Pancreas (tissue), 10 donors: ENCODE measurements at regions not wholly inside any gene's neighbourhood (a gene's known extent, or its start where the extent isn't known, plus 50 kb on each side); places are given as distances from the start of the nearest gene placed in this dataset.

Experiments used
- ATAC-seq, 4 donors: fragments of 200-7000 bp; cut with Tn5 transposase; one replicate each; pipeline versions ENCODE4 v1.8.0 to v1.9.1; 2020; ENCODE audit warnings: mild to moderate bottlenecking in 4 of 4, moderate library complexity in 4 of 4
- DNase-seq, 6 donors: peaks; one replicate each; pipeline ENCODE4 v3.0.0-alpha.2; 2020
- FAIRE-seq: peaks from 2 replicates; lab custom pipeline; 2012; peaks lifted over from hg19 to GRCh38; lab: Jason Lieb, UNC
- H3K27ac ChIP-seq, 4 donors: fragments of 200-600 bp; sonication (generic); 1 replicate in 3 of 4; 2 replicates in 1 of 4; pipeline versions ENCODE4 v1.5.0 to v1.8.0; 2020
- H3K27me3 ChIP-seq, 4 donors: fragments of 200-600 bp; one replicate each; pipeline ENCODE4 v1.8.0; 2021
- H3K36me3 ChIP-seq, 3 donors: fragments of 200-600 bp; sonication (generic) in 1 of 3; one replicate each; pipeline versions ENCODE4 v1.5.0 to v1.8.0; 2020 to 2021
- H3K4me1 ChIP-seq, 3 donors: fragments of 200-600 bp; one replicate each; pipeline ENCODE4 v1.8.0; 2021
- H3K4me3 ChIP-seq, 4 donors: fragments of 200-600 bp; sonication (generic) in 2 of 4; one replicate each; pipeline versions ENCODE4 v1.5.0 to v1.8.0; 2020 to 2021
- H3K9me3 ChIP-seq, 4 donors: fragments of 200-600 bp; one replicate each; pipeline ENCODE4 v1.8.0; 2021
- WGBS, 2 donors: extraction: QIAGEN DNeasy Blood & Tissue Kit; methylation state at CpG; one replicate each; pipeline ENCODE4 v1.1.7; 2013; 5-methylcytosine and 5-hydroxymethylcytosine counted together
- intact Hi-C, 3 donors: fragments of 100-400 bp; cut with DNase I; formaldehyde crosslinking; loops; one replicate each; pipeline versions ENCODE4 v1.11.1 to v1.14.2; 2022
- TF ChIP-seq, protein P1 (sequence below), 4 donors: fragments of 200-600 bp; sonication (generic) in 3 of 4; IDR thresholded peaks; one replicate each; pipeline versions ENCODE4 v1.5.0 to v1.8.0; 2021; ENCODE audit warnings: antibody characterized with exemption in 4 of 4
- donor health status: healthy with polysubstance abuse.
- donor health status: DM: no; HTN: no; CAD: no; lungs with moderate emphysema.
- donor health status: DM: no; HTN: no; CAD: no.
- donor health status: control.
- donor health status: control.
- donor health status: Bipolar disorder and iron deficiency.
- donor health status: DM: yes; HTN: yes; CAD: no.
- donor health status: DM: no; HTN: no; CAD: no.
- donor health status: DM: no; HTN: no; CAD: no.
- donor health status: DM: yes; HTN: yes; CAD: no.

DNA sequence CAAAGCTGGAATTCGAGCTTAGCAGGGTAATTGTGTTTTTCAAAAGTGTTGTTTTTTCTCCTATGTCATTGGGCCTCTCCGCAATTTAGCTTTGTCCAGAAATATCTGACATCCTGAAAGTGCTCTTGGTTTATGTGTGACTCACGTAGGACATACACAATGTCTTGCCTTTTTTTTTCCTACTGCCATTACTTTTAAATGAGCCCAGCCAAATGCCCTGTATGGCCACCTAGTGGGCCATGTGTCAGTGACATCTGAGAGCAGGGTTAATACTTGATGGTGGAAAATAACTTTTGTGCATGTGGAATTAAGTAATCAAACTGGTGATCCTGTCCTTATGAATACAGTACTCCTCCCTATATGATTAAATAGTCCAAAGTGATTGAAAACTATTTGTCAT, 1411.1 kb upstream of the TENM3 start:
- Histone ChIP-seq H3K4me1 (no peaks in the 10 kb centered on the region), H3K27ac (no peak overlapping the region), H3K36me3 (no peaks in the 10 kb centered on the region), H3K27me3 (no peaks in the 10 kb centered on the region), H3K9me3 (no peaks in the 10 kb centered on the region), H3K4me3 (no peak overlapping the region)
- FAIRE-seq (no peak), ATAC-seq (no peak), DNase-seq (no peak)
- intact Hi-C loops: no loop called here
- TF ChIP-seq, protein P1, sequence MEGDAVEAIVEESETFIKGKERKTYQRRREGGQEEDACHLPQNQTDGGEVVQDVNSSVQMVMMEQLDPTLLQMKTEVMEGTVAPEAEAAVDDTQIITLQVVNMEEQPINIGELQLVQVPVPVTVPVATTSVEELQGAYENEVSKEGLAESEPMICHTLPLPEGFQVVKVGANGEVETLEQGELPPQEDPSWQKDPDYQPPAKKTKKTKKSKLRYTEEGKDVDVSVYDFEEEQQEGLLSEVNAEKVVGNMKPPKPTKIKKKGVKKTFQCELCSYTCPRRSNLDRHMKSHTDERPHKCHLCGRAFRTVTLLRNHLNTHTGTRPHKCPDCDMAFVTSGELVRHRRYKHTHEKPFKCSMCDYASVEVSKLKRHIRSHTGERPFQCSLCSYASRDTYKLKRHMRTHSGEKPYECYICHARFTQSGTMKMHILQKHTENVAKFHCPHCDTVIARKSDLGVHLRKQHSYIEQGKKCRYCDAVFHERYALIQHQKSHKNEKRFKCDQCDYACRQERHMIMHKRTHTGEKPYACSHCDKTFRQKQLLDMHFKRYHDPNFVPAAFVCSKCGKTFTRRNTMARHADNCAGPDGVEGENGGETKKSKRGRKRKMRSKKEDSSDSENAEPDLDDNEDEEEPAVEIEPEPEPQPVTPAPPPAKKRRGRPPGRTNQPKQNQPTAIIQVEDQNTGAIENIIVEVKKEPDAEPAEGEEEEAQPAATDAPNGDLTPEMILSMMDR (IDR thresholded peaks at IDR 0.05): no peak
- 29 to 46% methylated on average over 3 of the region's 3 CpGs for WGBS, 2 donors

GRCh38 chr4:180840142-180840541, 1403.1 kb upstream of the TENM3 start:
- no peak overlapping the region for H3K27ac ChIP-seq
- TF ChIP-seq, protein P1 (IDR thresholded peaks at IDR 0.05): no peak
- ATAC-seq (no peak), FAIRE-seq (no peak), DNase-seq (no peak)
- H3K36me3 ChIP-seq: no peaks in the 10 kb centered on the region
- intact Hi-C loops: no loop called here
- H3K4me1 ChIP-seq: no peaks in the 10 kb centered on the region
- no peak overlapping the region for H3K4me3 ChIP-seq
- WGBS, 2 donors: 50 to 62% methylated on average over 7 of the region's 7 CpGs
- no peaks in the 10 kb centered on the region for H3K27me3 ChIP-seq
- no peaks in the 10 kb centered on the region for H3K9me3 ChIP-seq

DNA sequence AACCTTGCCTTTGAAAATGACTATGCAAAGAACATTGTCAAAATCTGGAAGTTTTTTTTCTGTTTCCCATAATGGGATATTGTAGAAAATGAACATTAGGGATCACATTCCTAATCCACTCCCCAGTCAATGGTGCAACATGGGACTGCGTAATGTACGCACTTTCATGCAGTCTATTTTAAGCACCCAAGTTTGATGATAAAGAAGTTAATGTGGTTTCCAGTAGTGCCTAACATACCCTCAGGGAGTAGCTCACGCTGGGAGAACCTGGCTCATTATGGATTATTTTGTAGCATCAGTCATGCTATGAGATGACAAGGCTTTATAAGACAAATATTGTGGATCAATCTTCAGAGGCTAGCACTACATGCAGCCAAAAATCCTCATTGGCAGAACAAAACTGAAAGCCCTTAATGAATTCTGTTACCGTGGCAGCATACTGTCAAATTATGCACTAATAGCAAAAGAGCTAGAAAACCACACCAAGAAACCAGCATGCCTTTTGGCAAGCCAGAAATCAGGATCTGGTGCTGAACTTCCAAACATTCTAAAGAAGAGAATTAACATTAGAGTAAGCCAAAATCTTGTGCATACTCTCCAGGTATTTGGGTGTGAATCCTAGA, 1392.8 kb upstream of the TENM3 start:
- no peak overlapping the region for H3K27ac ChIP-seq
- FAIRE-seq (no peak), DNase-seq (no peak), ATAC-seq (no peak)
- H3K27me3 ChIP-seq: no peaks in the 10 kb centered on the region
- H3K36me3 ChIP-seq: no peaks in the 10 kb centered on the region
- intact Hi-C loops: no loop called here
- TF ChIP-seq, protein P1 (IDR thresholded peaks at IDR 0.05): no peak
- WGBS, 2 donors: 60 to 64% methylated on average over 4 of the region's 4 CpGs
- H3K9me3 ChIP-seq: no peaks in the 10 kb centered on the region
- no peaks in the 10 kb centered on the region for H3K4me1 ChIP-seq
- H3K4me3 ChIP-seq: no peak overlapping the region

GRCh38 chr4:180852738-180853137, 1390.5 kb upstream of the TENM3 start:
- Histone ChIP-seq H3K4me3 (no peak overlapping the region), H3K4me1 (no peaks in the 10 kb centered on the region), H3K27me3 (no peaks in the 10 kb centered on the region), H3K9me3 (no peaks in the 10 kb centered on the region), H3K36me3 (no peaks in the 10 kb centered on the region), H3K27ac (no peak overlapping the region)
- DNase-seq (no peak), ATAC-seq (no peak), FAIRE-seq (no peak)
- WGBS, 2 donors: 58 to 67% methylated on average over 6 of the region's 6 CpGs
- TF ChIP-seq, protein P1 (IDR thresholded peaks at IDR 0.05): no peak
- intact Hi-C loops: no loop called here

- intact Hi-C loops: no loop called here
- 44 to 51% methylated on average over 2 of the region's 2 CpGs for WGBS, 2 donors
- no peak for DNase-seq
- H3K4me1 ChIP-seq: no peaks in the 10 kb centered on the region
- H3K36me3 ChIP-seq: no peaks in the 10 kb centered on the region
- no peak overlapping the region for H3K4me3 ChIP-seq
- no peaks in the 10 kb centered on the region for H3K27me3 ChIP-seq
- no peak for FAIRE-seq
- H3K9me3 ChIP-seq: no peaks in the 10 kb centered on the region
- ATAC-seq: no peak
- TF ChIP-seq, protein P1 (IDR thresholded peaks at IDR 0.05): no peak
- H3K27ac ChIP-seq: no peak overlapping the region
These were observed 1388.0 kb upstream of the TENM3 start for GRCh38 chr4:180855184-180855583.
